WI38 (cell line): ENCODE measurements at regions not wholly inside any gene's neighbourhood (a gene's known extent, or its start where the extent isn't known, plus 50 kb on each side); places are given as distances from the start of the nearest gene placed in this dataset.

Experiments used
- H3K4me3 ChIP-seq: 2 replicates; pipeline ENCODE4 v1.5.1; 2011; ENCODE audit warnings: low read depth, mild to moderate bottlenecking, control low read depth, low read length
- TF ChIP-seq, protein P1 (sequence below): IDR thresholded peaks from 2 replicates; pipeline ENCODE4 v1.5.1; 2012; ENCODE audit warnings: low read depth, mild to moderate bottlenecking, control low read depth, low read length

DNA sequence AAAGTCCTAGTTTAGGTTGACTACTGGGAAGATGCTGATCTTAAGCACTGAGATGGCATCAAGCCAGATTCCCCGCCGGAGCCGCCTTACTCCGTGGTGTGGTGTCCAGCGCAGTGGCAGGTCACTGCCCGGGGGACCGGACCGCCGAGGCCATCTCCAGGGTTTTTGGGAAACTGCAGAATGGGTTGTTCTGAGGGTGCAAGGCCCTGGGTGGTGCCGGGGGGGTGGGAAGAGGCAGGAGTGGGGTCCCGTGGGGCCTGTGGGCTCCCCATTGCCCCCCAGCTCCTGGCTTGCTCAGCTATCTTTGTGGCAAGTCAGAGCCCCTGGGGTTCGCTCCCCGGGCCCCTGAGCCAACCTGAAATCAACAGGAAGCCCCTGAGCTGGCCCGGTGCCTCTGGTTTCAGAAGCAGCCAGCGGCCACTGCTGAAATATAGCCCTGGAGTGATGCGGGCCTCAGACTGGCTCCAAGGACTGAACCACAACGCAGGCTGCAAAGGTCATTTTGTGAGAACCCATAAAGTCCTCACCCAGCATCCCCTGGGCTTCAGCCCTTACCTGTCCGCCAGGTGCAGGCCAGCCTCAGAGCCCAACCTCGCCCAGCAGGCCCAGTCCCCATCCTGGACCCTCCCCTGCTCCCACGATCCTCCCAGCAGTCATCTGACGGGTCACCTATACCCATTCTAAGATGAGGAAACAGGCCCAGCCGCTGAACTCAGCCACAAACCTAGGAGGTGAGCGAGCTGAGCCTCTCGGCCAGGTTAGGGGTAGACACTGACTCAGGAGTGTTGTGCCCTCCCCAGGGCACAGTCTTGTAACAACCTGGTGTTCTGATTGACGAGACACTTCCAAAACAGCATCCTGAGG lies 102.7 kb downstream of the PDGFA start:
- TF ChIP-seq, protein P1, sequence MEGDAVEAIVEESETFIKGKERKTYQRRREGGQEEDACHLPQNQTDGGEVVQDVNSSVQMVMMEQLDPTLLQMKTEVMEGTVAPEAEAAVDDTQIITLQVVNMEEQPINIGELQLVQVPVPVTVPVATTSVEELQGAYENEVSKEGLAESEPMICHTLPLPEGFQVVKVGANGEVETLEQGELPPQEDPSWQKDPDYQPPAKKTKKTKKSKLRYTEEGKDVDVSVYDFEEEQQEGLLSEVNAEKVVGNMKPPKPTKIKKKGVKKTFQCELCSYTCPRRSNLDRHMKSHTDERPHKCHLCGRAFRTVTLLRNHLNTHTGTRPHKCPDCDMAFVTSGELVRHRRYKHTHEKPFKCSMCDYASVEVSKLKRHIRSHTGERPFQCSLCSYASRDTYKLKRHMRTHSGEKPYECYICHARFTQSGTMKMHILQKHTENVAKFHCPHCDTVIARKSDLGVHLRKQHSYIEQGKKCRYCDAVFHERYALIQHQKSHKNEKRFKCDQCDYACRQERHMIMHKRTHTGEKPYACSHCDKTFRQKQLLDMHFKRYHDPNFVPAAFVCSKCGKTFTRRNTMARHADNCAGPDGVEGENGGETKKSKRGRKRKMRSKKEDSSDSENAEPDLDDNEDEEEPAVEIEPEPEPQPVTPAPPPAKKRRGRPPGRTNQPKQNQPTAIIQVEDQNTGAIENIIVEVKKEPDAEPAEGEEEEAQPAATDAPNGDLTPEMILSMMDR = no peak
- H3K4me3 ChIP-seq = no peak overlapping the region

- TF ChIP-seq, protein P1 = no peak
- H3K4me3 ChIP-seq = no peak overlapping the region
These were observed 102.1 kb downstream of the PDGFA start for GRCh38 chr7:417625-417889.

DNA sequence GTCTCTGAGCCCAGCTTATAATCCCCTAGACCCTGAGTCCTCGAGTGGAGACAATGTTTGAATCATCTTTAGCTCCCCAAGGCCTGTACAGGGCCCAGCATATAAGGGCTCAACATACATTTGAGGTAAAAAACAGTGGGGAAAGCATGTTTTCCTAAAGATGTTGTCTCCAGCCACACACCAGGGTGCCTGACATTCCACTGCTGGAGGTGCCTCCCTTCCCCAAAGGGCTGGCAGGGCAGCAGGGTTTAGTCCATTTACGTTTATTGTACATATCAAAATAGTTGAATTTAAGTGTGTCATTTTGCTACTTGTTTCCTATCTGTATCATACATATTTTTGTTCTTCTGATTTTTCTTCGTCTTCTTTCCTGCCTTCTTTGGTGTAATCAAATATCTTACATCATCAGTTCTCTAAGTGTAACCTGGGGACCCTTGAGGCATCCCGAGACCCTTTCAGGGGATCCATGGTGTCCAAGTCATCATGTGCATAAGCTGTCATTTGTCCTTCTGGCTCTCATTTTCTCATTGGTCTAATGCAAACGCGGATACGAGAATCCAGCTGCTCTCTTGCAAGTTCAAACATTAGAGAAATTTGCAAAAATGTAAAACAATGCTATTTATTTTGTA lies 101.6 kb downstream of the PDGFA start:
- TF ChIP-seq, protein P1 = no peak

GRCh38 chr7:418636-419280 lies 100.9 kb downstream of the PDGFA start:
- no peak overlapping the region for H3K4me3 ChIP-seq
- TF ChIP-seq, protein P1 = no peak

More for the DNA sequence above, 101.6 kb downstream of the PDGFA start:
- no peak overlapping the region for H3K4me3 ChIP-seq

DNA sequence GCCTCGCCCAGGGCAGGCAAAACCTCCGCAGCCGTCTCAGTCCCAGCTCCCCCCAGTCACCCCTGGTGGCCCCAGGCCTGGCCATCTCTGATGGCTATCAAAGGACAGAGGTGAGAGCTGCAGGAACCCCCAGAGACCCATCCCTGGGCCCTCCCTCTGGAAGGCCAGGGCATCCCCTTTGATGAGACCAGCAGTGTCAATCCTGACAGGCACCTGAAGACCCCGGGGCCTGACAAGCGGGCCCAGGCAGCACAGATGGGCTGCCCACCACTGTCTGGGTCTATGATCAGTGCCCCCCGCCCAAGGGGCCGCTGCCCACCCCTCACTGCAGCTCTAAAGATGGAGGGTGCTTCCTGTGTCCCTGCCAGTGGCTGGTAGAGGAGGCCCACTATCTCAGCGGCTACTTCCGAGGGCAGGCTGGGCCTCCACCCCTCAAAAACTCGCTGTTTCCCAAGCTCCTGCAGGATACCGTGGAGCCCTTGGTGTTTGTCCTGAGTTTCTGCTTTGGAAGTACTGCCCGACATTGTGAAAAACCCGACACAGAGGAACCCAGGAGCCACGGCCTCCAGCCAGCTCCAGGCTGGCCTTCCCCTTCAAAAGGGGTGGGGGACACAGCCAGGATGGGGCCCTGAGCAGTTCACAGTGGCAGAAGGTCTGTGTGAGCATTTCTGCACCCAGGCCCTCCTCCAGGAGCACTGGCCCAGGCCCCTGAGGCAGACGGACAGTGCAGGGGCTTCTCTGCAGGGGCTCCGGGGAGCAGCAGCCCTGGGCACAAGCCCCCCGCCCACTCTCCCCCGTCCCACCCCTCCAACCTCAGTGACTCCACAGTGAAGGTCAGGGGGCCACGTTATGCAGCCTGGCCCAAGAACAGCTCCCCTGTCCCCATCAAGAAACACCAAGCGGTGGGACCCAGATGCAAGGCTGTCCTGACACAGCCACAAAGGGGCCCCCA lies 99.2 kb downstream of the PDGFA start:
- TF ChIP-seq, protein P1 = no peak
- H3K4me3 ChIP-seq = no peak overlapping the region

GRCh38 chr7:421136-421991 lies 98.3 kb downstream of the PDGFA start:
- TF ChIP-seq, protein P1 = no peak
- no peak overlapping the region for H3K4me3 ChIP-seq
